HCT116 (cell line): ENCODE measurements at regions not wholly inside any gene's neighbourhood (a gene's known extent, or its start where the extent isn't known, plus 50 kb on each side); places are given as distances from the start of the nearest gene placed in this dataset.

Experiments
- ATAC-seq: fragments of 200-7000 bp; cut with Tn5 transposase; 2 replicates; pipeline ENCODE4 v1.9.1; 2020; ENCODE audit warnings: mild to moderate bottlenecking, moderate library complexity
- BruUV-seq: library from RNA; stranded (reverse); fragments of 400-500 nt; replicated peaks from 2 replicates; lab custom pipeline; 2021; lab: Mats Ljungman, UMichigan
- CTCF ChIA-PET: fragments of 300-600 bp; sonication (Branson Sonifier 250); formaldehyde crosslinking; loops from one replicate; lab custom pipeline; 2021; ENCODE audit warnings: antibody characterized with exemption; lab: Charles Lee
- POLR2A ChIA-PET: fragments of 300-600, 350-600 bp; sonication (Branson Sonifier 250); formaldehyde crosslinking; loops from one replicate; lab custom pipeline; 2021; ENCODE audit warnings: antibody characterized with exemption; lab: Charles Lee
- RAD21 ChIA-PET, 2 experiments: fragments of 300-600 bp; sonication (Branson Sonifier 250); formaldehyde crosslinking; loops; one replicate each; lab custom pipeline; 2023; ENCODE audit warnings: low total read pairs in 2 of 2; ENCODE audit not compliant: uncharacterized antibody in 2 of 2, unreplicated experiment in 2 of 2, low non-redundant PET in 1 of 2; lab: Charles Lee
- DNase-seq: peaks from one replicate; pipeline ENCODE4 v3.0.0-alpha.2; 2010; ENCODE audit warnings: low read depth, low spot score
- H2AFZ ChIP-seq: fragments of 200-600 bp; shearing (Covaris generic), sonication (generic); 2 replicates; pipeline ENCODE4 v1.6.1; 2017; ENCODE audit warnings: low read depth, mixed run types, mixed read lengths, antibody characterized with exemption, low read length; ENCODE audit not compliant: poor library complexity, severe bottlenecking
- H3K27ac ChIP-seq: 2 replicates; pipeline ENCODE4 v1.5.1; 2012; ENCODE audit warnings: low read depth, low read length
- H3K27me3 ChIP-seq: fragments of 200-600 bp; sonication (generic); 2 replicates; pipeline ENCODE4 v1.6.1; 2016; ENCODE audit warnings: mixed run types, low read length, mixed read lengths; ENCODE audit not compliant: insufficient read depth
- H3K36me3 ChIP-seq, 2 experiments: fragments of 200-500 bp in 1 of 2; fragments of 200-600 bp in 1 of 2; sonication (Bioruptor generic) in 1 of 2; sonication (generic) in 1 of 2; 2 replicates each; pipeline versions ENCODE4 v1.5.1 to v1.6.1; 2014 to 2016; ENCODE audit warnings: low read length in 2 of 2, inconsistent platforms in 1 of 2, mixed read lengths in 1 of 2, mixed run types in 1 of 2; ENCODE audit not compliant: insufficient read depth in 2 of 2, control insufficient read depth in 1 of 2
- H3K4me1 ChIP-seq, 2 experiments: fragments of 200-600 bp in 1 of 2; sonication (generic) in 1 of 2; 2 replicates each; pipeline versions ENCODE4 v1.5.1 to v1.6.1; 2012 to 2017; ENCODE audit warnings: low read length in 2 of 2, inconsistent platforms in 1 of 2, mild to moderate bottlenecking in 1 of 2, mixed read lengths in 1 of 2, mixed run types in 1 of 2, moderate library complexity in 1 of 2; ENCODE audit not compliant: insufficient read depth in 2 of 2, control insufficient read depth in 1 of 2
- H3K4me2 ChIP-seq: fragments of 200-600 bp; sonication (generic); 2 replicates; pipeline ENCODE4 v1.6.1; 2017; ENCODE audit warnings: mixed run types, low read length, mixed read lengths
- H3K4me3 ChIP-seq, 2 experiments: fragments of 200-600 bp in 1 of 2; sonication (generic) in 1 of 2; replicated peaks in 1 of 2; 2 replicates each; pipeline ENCODE4 v1.5.1; 2011 to 2016; ENCODE audit warnings: low read length in 2 of 2, control low read depth in 1 of 2, low read depth in 1 of 2, mild to moderate bottlenecking in 1 of 2, mixed read lengths in 1 of 2, mixed run types in 1 of 2
- H3K79me2 ChIP-seq: fragments of 200-600 bp; sonication (generic); 2 replicates; pipeline ENCODE4 v1.6.1; 2017; ENCODE audit warnings: mild to moderate bottlenecking, mixed run types, low read length, moderate library complexity, mixed read lengths; ENCODE audit not compliant: insufficient read depth
- H3K9ac ChIP-seq: fragments of 200-600 bp; sonication (generic); 2 replicates; pipeline ENCODE4 v1.6.1; 2016; ENCODE audit warnings: low read length, mixed read lengths
- H3K9me2 ChIP-seq: fragments of 200-600 bp; sonication (generic), shearing (Covaris generic); 2 replicates; pipeline ENCODE4 v1.6.1; 2017; ENCODE audit warnings: mixed run types, mild to moderate bottlenecking, moderate library complexity; ENCODE audit not compliant: insufficient read depth
- H3K9me3 ChIP-seq, 2 experiments: fragments of 200-500 bp in 1 of 2; fragments of 200-600 bp in 1 of 2; sonication (Bioruptor generic) in 1 of 2; sonication (generic) in 1 of 2; 2 replicates each; pipeline ENCODE4 v1.6.1; 2014 to 2017; ENCODE audit warnings: low read length in 2 of 2, mixed read lengths in 2 of 2, inconsistent platforms in 1 of 2, low read depth in 1 of 2, mild to moderate bottlenecking in 1 of 2, mixed run types in 1 of 2, moderate library complexity in 1 of 2; ENCODE audit not compliant: control insufficient read depth in 1 of 2, insufficient read depth in 1 of 2
- H4K20me1 ChIP-seq: fragments of 200-600 bp; sonication (generic), shearing (Covaris generic); 2 replicates; pipeline ENCODE4 v1.6.1; 2017; ENCODE audit warnings: mixed run types, mild to moderate bottlenecking, moderate library complexity; ENCODE audit not compliant: insufficient read depth
- ATF3 ChIP-seq: IDR thresholded peaks from 2 replicates; pipeline ENCODE4 v1.6.1; 2012
- CBX3 ChIP-seq: IDR thresholded peaks from 2 replicates; pipeline ENCODE4 v1.6.1; 2012; ENCODE audit warnings: low read depth
- EGR1 ChIP-seq: IDR thresholded peaks from 2 replicates; pipeline ENCODE4 v1.6.1; 2012; ENCODE audit warnings: low read depth
- ELF1 ChIP-seq: IDR thresholded peaks from 2 replicates; pipeline ENCODE4 v1.6.1; 2012; ENCODE audit warnings: low read depth, borderline replicate concordance
- EZH2phosphoT487 ChIP-seq: fragments of 200-600 bp; IDR thresholded peaks from 2 replicates; pipeline ENCODE4 v1.6.1; 2018; ENCODE audit warnings: antibody characterized with exemption, borderline replicate concordance
- MAX ChIP-seq: IDR thresholded peaks from 2 replicates; pipeline ENCODE4 v1.6.1; 2012
- POLR2A ChIP-seq: IDR thresholded peaks from 2 replicates; pipeline ENCODE4 v1.7.0; 2011; ENCODE audit warnings: borderline replicate concordance; ENCODE audit not compliant: insufficient read depth, insufficient read length; ENCODE audit errors: extremely low read depth
- POLR2AphosphoS5 ChIP-seq: IDR thresholded peaks from 2 replicates; pipeline ENCODE4 v1.6.1; 2011; ENCODE audit warnings: mild to moderate bottlenecking, low read depth, low read length, moderate library complexity
- REST ChIP-seq: IDR thresholded peaks from 2 replicates; pipeline ENCODE4 v1.6.1; 2012; ENCODE audit warnings: low read depth
- SIN3A ChIP-seq: IDR thresholded peaks from 2 replicates; pipeline ENCODE4 v1.6.1; 2012; ENCODE audit warnings: low read depth
- TCF7L2 ChIP-seq: IDR thresholded peaks from 2 replicates; pipeline ENCODE4 v1.7.0; 2011; ENCODE audit warnings: borderline replicate concordance, inconsistent platforms; ENCODE audit not compliant: insufficient read depth, insufficient read length; ENCODE audit errors: extremely low read depth
- ZBTB33 ChIP-seq: IDR thresholded peaks from 2 replicates; pipeline ENCODE4 v1.6.1; 2011; ENCODE audit warnings: mild to moderate bottlenecking, low read length, moderate library complexity; ENCODE audit not compliant: insufficient replicate concordance; ENCODE audit errors: extremely low read depth
- ZFX ChIP-seq: fragments of 450-650 bp; IDR thresholded peaks from 2 replicates; pipeline ENCODE4 v1.6.1; 2017
- intact Hi-C: fragments of 100-400 bp; cut with micrococcal nuclease; formaldehyde crosslinking; loops from 2 replicates; pipeline ENCODE4 v1.10.0; 2022

- Histone ChIP-seq H2AFZ (no peak overlapping the region), H3K79me2 (no peaks in the 10 kb centered on the region), H3K9ac (no peak overlapping the region), H3K27ac (no peak overlapping the region), H3K36me3 (no peaks in the 10 kb centered on the region), H3K4me3 (no peak overlapping the region), H3K4me1 (no peaks in the 10 kb centered on the region), H3K9me3 (peaks cover 0 to 22% of the 10 kb centered on the region in 2 experiments; a peak in 1 of 4 replicates), H3K4me2 (no peak overlapping the region), H3K27me3 (no peaks in the 10 kb centered on the region), H4K20me1 (no peaks in the 10 kb centered on the region), H3K9me2 (no peaks in the 10 kb centered on the region)
- DNase-seq (no peak), ATAC-seq (no peak)
- CTCF ChIA-PET = no interaction called here
- intact Hi-C loops = no loop called here
- BruUV-seq = no TSS peak
- RAD21 ChIA-PET = no interaction called here
- TF ChIP-seq EGR1 (no peak), ATF3 (no peak), ZBTB33 (no peak), POLR2A (no peak), CBX3 (no peak), ELF1 (no peak), EZH2phosphoT487 (no peak), POLR2AphosphoS5 (no peak)
- POLR2A ChIA-PET = no interaction called here
Measured at GRCh38 chr17:33837281-33837680, 417.8 kb upstream of the CCL2 start.

- Histone ChIP-seq H3K4me3 (no peak overlapping the region), H3K9ac (no peak overlapping the region), H2AFZ (no peak overlapping the region), H3K4me1 (no peaks in the 10 kb centered on the region), H3K27me3 (no peaks in the 10 kb centered on the region), H3K36me3 (no peaks in the 10 kb centered on the region), H3K79me2 (no peaks in the 10 kb centered on the region), H3K27ac (no peak overlapping the region), H3K9me3 (peaks cover 0 to 22% of the 10 kb centered on the region in 2 experiments; a peak in 1 of 4 replicates), H3K9me2 (no peaks in the 10 kb centered on the region), H3K4me2 (no peak overlapping the region), H4K20me1 (no peaks in the 10 kb centered on the region)
- ATAC-seq (no peak), DNase-seq (no peak)
- ChIA-PET POLR2A (no interaction called here), CTCF (no interaction called here), RAD21 (no interaction called here)
- BruUV-seq = no TSS peak
- intact Hi-C loops = no loop called here
- no peak for TF ChIP-seq REST
- TF ChIP-seq TCF7L2 = no peak
- TF ChIP-seq SIN3A = no peak
- no peak for TF ChIP-seq ZFX
- TF ChIP-seq POLR2A = no peak
- no peak for TF ChIP-seq EZH2phosphoT487
- TF ChIP-seq CBX3 = no peak
- TF ChIP-seq MAX = no peak
Measured at GRCh38 chr17:33838281-33838680, 416.8 kb upstream of the CCL2 start.
